ENCODE measurements at regions not wholly inside any gene's neighbourhood (a gene's known extent, or its start where the extent isn't known, plus 50 kb on each side); places are given as distances from the start of the nearest gene placed in this dataset.

DNA sequence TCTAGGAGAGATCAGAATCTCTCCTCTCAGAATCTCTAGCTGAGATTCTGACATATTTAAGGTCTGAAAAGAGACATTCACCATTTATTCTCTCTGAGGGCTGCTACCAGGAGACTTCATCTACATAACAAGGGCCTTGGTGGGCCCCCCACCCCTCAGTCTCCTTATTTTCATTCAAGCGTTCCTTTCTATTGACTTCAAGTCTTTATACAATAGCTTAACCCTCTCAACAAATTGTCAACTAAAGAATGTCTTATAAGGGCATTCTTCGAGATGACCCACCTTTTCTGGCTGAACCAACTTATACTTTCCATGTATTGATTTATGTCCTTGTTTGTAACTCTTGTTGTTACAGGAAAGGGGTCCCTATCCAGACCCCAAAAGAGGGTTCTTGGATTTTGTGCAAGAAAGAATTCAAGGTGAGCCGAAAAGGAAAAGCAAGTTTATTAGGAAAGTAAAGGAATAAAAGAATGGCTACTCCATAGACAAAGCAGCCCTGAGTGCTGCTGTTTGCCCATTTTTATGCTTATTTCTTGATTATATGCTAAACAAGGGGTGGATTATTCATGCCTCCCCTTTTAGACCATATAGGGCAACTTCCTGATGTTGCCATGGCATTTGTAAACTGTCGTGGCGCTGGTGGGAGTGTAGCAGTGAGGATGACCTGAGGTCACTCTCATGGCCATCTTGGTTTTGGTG lies 209.5 kb upstream of the ALCAM start:
- Histone ChIP-seq H3K4me3 (ENCODE audit: low read length in 3 of 3) (no peak overlapping the region), H3K27me3 (ENCODE audit: control insufficient read depth, insufficient read depth, low read length) (no peaks in the 10 kb centered on the region), H3K4me1 (ENCODE audit: control insufficient read depth in 2 of 3, insufficient read depth in 2 of 3, low read depth in 1 of 3, low read length in 3 of 3) (no peaks in the 10 kb centered on the region), H3K27ac (ENCODE audit: low read depth in 2 of 2, low read length in 2 of 2) (no peak overlapping the region), H3K9me3 (ENCODE audit: control insufficient read depth in 2 of 3, insufficient read depth in 1 of 3, low read length in 3 of 3) (no peaks in the 10 kb centered on the region), H3K9ac (ENCODE audit: low read length in 3 of 3) (no peak overlapping the region), H3K36me3 (ENCODE audit: control insufficient read depth in 2 of 3, insufficient read depth in 3 of 3, low read length in 3 of 3) (no peaks in the 10 kb centered on the region)
- DNase-seq (no peak), FAIRE-seq (no peak)
- no peak for TF ChIP-seq CTCF (IDR thresholded peaks at IDR 0.05; ENCODE audit: borderline replicate concordance, extremely low read depth, insufficient read depth)
- intact Hi-C loops (cut with DNase I) = no loop called here

GRCh38 chr3:105157766-105158085 lies 209.0 kb upstream of the ALCAM start:
- intact Hi-C loops (cut with DNase I) = no loop called here
- Histone ChIP-seq H3K9me3 (ENCODE audit: control insufficient read depth in 2 of 3, insufficient read depth in 1 of 3, low read length in 3 of 3) (no peaks in the 10 kb centered on the region), H3K27me3 (ENCODE audit: control insufficient read depth, insufficient read depth, low read length) (no peaks in the 10 kb centered on the region)

GRCh38 chr3:105158286-105158685 lies 208.4 kb upstream of the ALCAM start:
- H3K9me3 ChIP-seq (ENCODE audit: control insufficient read depth in 2 of 3, insufficient read depth in 1 of 3, low read length in 3 of 3) = no peaks in the 10 kb centered on the region
- H3K4me3 ChIP-seq (ENCODE audit: low read length in 3 of 3) = no peak overlapping the region
- H3K4me1 ChIP-seq (ENCODE audit: control insufficient read depth in 2 of 3, insufficient read depth in 2 of 3, low read depth in 1 of 3, low read length in 3 of 3) = no peaks in the 10 kb centered on the region
- DNase-seq (no peak), FAIRE-seq (no peak)
- no peak overlapping the region for H3K27ac ChIP-seq (ENCODE audit: low read depth in 2 of 2, low read length in 2 of 2)
- intact Hi-C loops (cut with DNase I) = no loop called here
- H3K27me3 ChIP-seq (ENCODE audit: control insufficient read depth, insufficient read depth, low read length) = no peaks in the 10 kb centered on the region
- H3K36me3 ChIP-seq (ENCODE audit: control insufficient read depth in 2 of 3, insufficient read depth in 3 of 3, low read length in 3 of 3) = no peaks in the 10 kb centered on the region
- no peak for TF ChIP-seq CTCF (IDR thresholded peaks at IDR 0.05; ENCODE audit: borderline replicate concordance, extremely low read depth, insufficient read depth)
- no peak overlapping the region for H3K9ac ChIP-seq (ENCODE audit: low read length in 3 of 3)

More at GRCh38 chr3:105157766-105158085, 209.0 kb upstream of the ALCAM start:
- Histone ChIP-seq H3K4me1 (ENCODE audit: control insufficient read depth in 2 of 3, insufficient read depth in 2 of 3, low read depth in 1 of 3, low read length in 3 of 3) (no peaks in the 10 kb centered on the region), H3K27ac (ENCODE audit: low read depth in 2 of 2, low read length in 2 of 2) (no peak overlapping the region), H3K36me3 (ENCODE audit: control insufficient read depth in 2 of 3, insufficient read depth in 3 of 3, low read length in 3 of 3) (no peaks in the 10 kb centered on the region), H3K9ac (ENCODE audit: low read length in 3 of 3) (no peak overlapping the region), H3K4me3 (ENCODE audit: low read length in 3 of 3) (no peak overlapping the region)
- DNase-seq (no peak), FAIRE-seq (no peak)
- no peak for TF ChIP-seq CTCF (IDR thresholded peaks at IDR 0.05; ENCODE audit: borderline replicate concordance, extremely low read depth, insufficient read depth)

GRCh38 chr3:105162448-105162847 lies 204.3 kb upstream of the ALCAM start:
- intact Hi-C loops (cut with DNase I) = no loop called here
- Histone ChIP-seq H3K27me3 (ENCODE audit: control insufficient read depth, insufficient read depth, low read length) (no peaks in the 10 kb centered on the region), H3K4me3 (ENCODE audit: low read length in 3 of 3) (no peak overlapping the region), H3K4me1 (ENCODE audit: control insufficient read depth in 2 of 3, insufficient read depth in 2 of 3, low read depth in 1 of 3, low read length in 3 of 3) (no peaks in the 10 kb centered on the region), H3K27ac (ENCODE audit: low read depth in 2 of 2, low read length in 2 of 2) (no peak overlapping the region), H3K36me3 (ENCODE audit: control insufficient read depth in 2 of 3, insufficient read depth in 3 of 3, low read length in 3 of 3) (no peaks in the 10 kb centered on the region), H3K9me3 (ENCODE audit: control insufficient read depth in 2 of 3, insufficient read depth in 1 of 3, low read length in 3 of 3) (no peaks in the 10 kb centered on the region), H3K9ac (ENCODE audit: low read length in 3 of 3) (no peak overlapping the region)
- FAIRE-seq (no peak), DNase-seq (no peak)
- TF ChIP-seq CTCF (IDR thresholded peaks at IDR 0.05; ENCODE audit: borderline replicate concordance, extremely low read depth, insufficient read depth) = no peak
